Smooth muscle cell (in vitro differentiated cells): ENCODE measurements at regions not wholly inside any gene's neighbourhood (a gene's known extent, or its start where the extent isn't known, plus 50 kb on each side); places are given as distances from the start of the nearest gene placed in this dataset.

ENCODE experiments used
- DNase-seq: peaks from one replicate; lab custom pipeline; 2025; ENCODE audit not compliant: unreplicated experiment; lab: John Stamatoyannopoulos, UW
- H2AFZ ChIP-seq: fragments of 200-600 bp; sonication (generic); 2 replicates; pipeline ENCODE4 v1.6.0; 2016; ENCODE audit warnings: antibody characterized with exemption, low read depth, mild to moderate bottlenecking
- H3F3A ChIP-seq: fragments of 200-600 bp; sonication (generic); 2 replicates; pipeline ENCODE4 v1.6.0; 2017; ENCODE audit warnings: antibody characterized with exemption, low read depth
- H3K27ac ChIP-seq: fragments of 200-600 bp; sonication (generic); 2 replicates; pipeline ENCODE4 v1.5.1; 2016; ENCODE audit warnings: low read depth, mild to moderate bottlenecking
- H3K27me3 ChIP-seq: fragments of 200-600 bp; sonication (generic); 2 replicates; pipeline ENCODE4 v1.6.1; 2016; ENCODE audit warnings: low read depth, mild to moderate bottlenecking
- H3K36me3 ChIP-seq: fragments of 200-600 bp; sonication (generic); 2 replicates; pipeline ENCODE4 v1.5.1; 2016; ENCODE audit warnings: low read depth
- H3K4me1 ChIP-seq: fragments of 200-600 bp; sonication (generic); 2 replicates; pipeline ENCODE4 v1.5.1; 2016; ENCODE audit warnings: low read depth
- H3K4me2 ChIP-seq: fragments of 200-600 bp; sonication (generic); 2 replicates; pipeline ENCODE4 v1.6.0; 2016; ENCODE audit warnings: mild to moderate bottlenecking
- H3K4me3 ChIP-seq: fragments of 200-600 bp; sonication (generic); 2 replicates; pipeline ENCODE4 v1.5.1; 2016; ENCODE audit warnings: mild to moderate bottlenecking
- H3K79me2 ChIP-seq: fragments of 200-600 bp; sonication (generic); 2 replicates; pipeline ENCODE4 v1.6.0; 2016; ENCODE audit warnings: low read depth, mild to moderate bottlenecking
- H3K9ac ChIP-seq: fragments of 200-600 bp; sonication (generic); 2 replicates; pipeline ENCODE4 v1.6.0; 2016; ENCODE audit warnings: low read depth
- H3K9me3 ChIP-seq: fragments of 200-600 bp; sonication (generic); replicated peaks from 2 replicates; pipeline ENCODE4 v1.5.1; 2016; ENCODE audit warnings: low read depth
- H4K20me1 ChIP-seq: fragments of 200-600 bp; sonication (generic); 2 replicates; pipeline ENCODE4 v1.6.0; 2016; ENCODE audit warnings: low read depth
- WGBS: methylation state at CpG from one replicate; pipeline ENCODE4 v1.1.7; 2016; ENCODE audit warnings: low lambda C conversion rate; 5-methylcytosine and 5-hydroxymethylcytosine counted together
- TF ChIP-seq, protein P1 (sequence below): fragments of 200-600 bp; sonication (generic); IDR thresholded peaks from 2 replicates; pipeline ENCODE4 v1.5.1; 2017; ENCODE audit warnings: borderline replicate concordance, mild to moderate bottlenecking, antibody characterized with exemption; ENCODE audit not compliant: insufficient read depth, poor library complexity, severe bottlenecking

- Histone ChIP-seq H3K27ac (no peak overlapping the region), H3F3A (no peaks in the 10 kb centered on the region), H3K4me1 (no peaks in the 10 kb centered on the region), H3K9me3 (no peaks in the 10 kb centered on the region), H2AFZ (no peak overlapping the region), H3K9ac (no peak overlapping the region), H3K4me3 (no peak overlapping the region), H3K79me2 (no peaks in the 10 kb centered on the region), H3K36me3 (no peaks in the 10 kb centered on the region), H3K27me3 (no peaks in the 10 kb centered on the region), H4K20me1 (no peaks in the 10 kb centered on the region), H3K4me2 (no peak overlapping the region)
- WGBS: 88% methylated on average over 6 of the region's 6 CpGs
- TF ChIP-seq, protein P1, sequence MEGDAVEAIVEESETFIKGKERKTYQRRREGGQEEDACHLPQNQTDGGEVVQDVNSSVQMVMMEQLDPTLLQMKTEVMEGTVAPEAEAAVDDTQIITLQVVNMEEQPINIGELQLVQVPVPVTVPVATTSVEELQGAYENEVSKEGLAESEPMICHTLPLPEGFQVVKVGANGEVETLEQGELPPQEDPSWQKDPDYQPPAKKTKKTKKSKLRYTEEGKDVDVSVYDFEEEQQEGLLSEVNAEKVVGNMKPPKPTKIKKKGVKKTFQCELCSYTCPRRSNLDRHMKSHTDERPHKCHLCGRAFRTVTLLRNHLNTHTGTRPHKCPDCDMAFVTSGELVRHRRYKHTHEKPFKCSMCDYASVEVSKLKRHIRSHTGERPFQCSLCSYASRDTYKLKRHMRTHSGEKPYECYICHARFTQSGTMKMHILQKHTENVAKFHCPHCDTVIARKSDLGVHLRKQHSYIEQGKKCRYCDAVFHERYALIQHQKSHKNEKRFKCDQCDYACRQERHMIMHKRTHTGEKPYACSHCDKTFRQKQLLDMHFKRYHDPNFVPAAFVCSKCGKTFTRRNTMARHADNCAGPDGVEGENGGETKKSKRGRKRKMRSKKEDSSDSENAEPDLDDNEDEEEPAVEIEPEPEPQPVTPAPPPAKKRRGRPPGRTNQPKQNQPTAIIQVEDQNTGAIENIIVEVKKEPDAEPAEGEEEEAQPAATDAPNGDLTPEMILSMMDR: no peak
- DNase-seq: no peak
These were observed 166.2 kb upstream of the GALNTL6 start for GRCh38 chr4:171646984-171647383.

DNA sequence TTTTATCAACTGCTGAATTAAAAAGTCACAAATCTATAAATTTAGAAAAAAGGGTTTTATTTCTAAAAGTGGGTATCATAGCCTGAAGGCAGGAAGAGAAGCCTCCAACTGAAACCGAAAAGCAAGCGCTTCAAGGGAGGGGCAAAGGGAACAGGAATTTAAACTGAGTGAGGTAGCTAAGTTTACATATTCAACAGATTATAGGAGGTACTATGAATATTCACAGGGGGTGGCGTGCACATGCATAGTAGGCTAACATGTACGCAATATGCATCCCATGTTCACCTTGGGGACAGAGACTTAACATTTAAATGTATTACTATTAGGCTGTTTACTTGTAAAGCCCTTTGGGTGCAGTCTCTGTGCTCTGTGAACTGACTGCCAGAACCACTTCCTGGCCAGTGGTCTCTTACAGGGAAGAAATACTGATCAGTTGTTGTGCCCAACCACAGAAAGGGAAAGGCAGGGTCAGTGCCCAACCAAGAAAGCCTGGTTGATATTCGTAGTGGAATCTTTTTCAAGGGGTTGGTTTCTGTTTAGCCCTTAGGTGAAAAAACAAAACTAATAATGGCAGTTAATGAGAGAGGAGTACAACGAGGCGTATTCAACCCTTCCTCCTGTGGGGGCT, 168.7 kb upstream of the GALNTL6 start:
- Histone ChIP-seq H3K4me3 (no peak overlapping the region), H3K9ac (no peak overlapping the region), H3K9me3 (no peaks in the 10 kb centered on the region), H4K20me1 (no peaks in the 10 kb centered on the region), H3K4me1 (no peaks in the 10 kb centered on the region), H3K4me2 (no peak overlapping the region), H3K27ac (no peak overlapping the region), H2AFZ (no peak overlapping the region), H3K79me2 (no peaks in the 10 kb centered on the region), H3K36me3 (no peaks in the 10 kb centered on the region), H3K27me3 (no peaks in the 10 kb centered on the region), H3F3A (no peaks in the 10 kb centered on the region)
- 80% methylated on average over 7 of the region's 7 CpGs for WGBS
- TF ChIP-seq, protein P1: no peak
- no peak for DNase-seq

DNA sequence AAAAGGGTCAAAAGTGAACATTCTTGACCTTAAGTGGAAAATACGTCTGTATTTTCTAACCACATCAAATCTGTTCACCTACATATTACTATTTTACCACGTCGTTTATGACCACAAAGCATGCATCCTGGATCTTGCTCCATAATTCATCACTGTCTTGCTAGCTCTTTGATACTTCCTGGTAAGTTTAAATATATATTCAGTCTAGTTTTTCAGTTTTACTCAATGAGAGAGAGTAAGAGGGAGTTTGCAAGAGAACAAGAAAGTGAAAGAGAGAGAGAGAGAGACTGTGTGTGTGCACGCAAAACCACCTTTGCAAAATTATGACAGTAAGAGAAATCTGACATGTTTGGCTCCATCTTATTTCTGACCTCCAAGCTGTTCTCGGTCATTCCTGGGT, 173.7 kb upstream of the GALNTL6 start:
- Histone ChIP-seq H2AFZ (no peak overlapping the region), H3K36me3 (no peaks in the 10 kb centered on the region), H3K79me2 (no peaks in the 10 kb centered on the region), H3K4me2 (no peak overlapping the region), H3K4me3 (no peak overlapping the region), H4K20me1 (no peaks in the 10 kb centered on the region), H3K9me3 (no peaks in the 10 kb centered on the region), H3K27me3 (no peaks in the 10 kb centered on the region), H3K9ac (no peak overlapping the region), H3K4me1 (no peaks in the 10 kb centered on the region), H3F3A (no peaks in the 10 kb centered on the region), H3K27ac (no peak overlapping the region)
- TF ChIP-seq, protein P1: no peak
- DNase-seq: no peak
- WGBS: 80% methylated on average over 5 of the region's 5 CpGs

GRCh38 chr4:171636606-171637005, 176.6 kb upstream of the GALNTL6 start:
- Histone ChIP-seq H3K4me3 (no peak overlapping the region), H3K9ac (no peak overlapping the region), H3F3A (no peaks in the 10 kb centered on the region), H3K27ac (no peak overlapping the region), H4K20me1 (no peaks in the 10 kb centered on the region), H3K27me3 (no peaks in the 10 kb centered on the region), H3K36me3 (no peaks in the 10 kb centered on the region), H3K9me3 (no peaks in the 10 kb centered on the region), H3K4me1 (no peaks in the 10 kb centered on the region), H2AFZ (no peak overlapping the region), H3K4me2 (no peak overlapping the region), H3K79me2 (no peaks in the 10 kb centered on the region)
- 87% methylated on average over 2 of the region's 2 CpGs for WGBS
- TF ChIP-seq, protein P1: no peak
- no peak for DNase-seq
